Endodermal cell (in vitro differentiated cells): ENCODE measurements at regions not wholly inside any gene's neighbourhood (a gene's known extent, or its start where the extent isn't known, plus 50 kb on each side); places are given as distances from the start of the nearest gene placed in this dataset.

Experiments
- DNase-seq: peaks from one replicate; pipeline ENCODE4 v3.0.0-alpha.2; 2017
- H3K27ac ChIP-seq: 2 replicates; pipeline ENCODE4 v1.5.1; 2013; ENCODE audit warnings: mild to moderate bottlenecking, low read depth, low read length, moderate library complexity
- H3K27me3 ChIP-seq: 2 replicates; pipeline ENCODE4 v1.6.1; 2013; ENCODE audit warnings: mild to moderate bottlenecking, low read length, moderate library complexity; ENCODE audit not compliant: insufficient read depth, control insufficient read depth, poor library complexity, severe bottlenecking
- H3K36me3 ChIP-seq: 2 replicates; pipeline ENCODE4 v1.7.0; 2013; ENCODE audit warnings: mild to moderate bottlenecking, low read length, moderate library complexity; ENCODE audit not compliant: control insufficient read depth, insufficient read depth
- H3K4me1 ChIP-seq: one replicate; pipeline ENCODE4 v1.7.0; 2013; ENCODE audit warnings: low read length; ENCODE audit not compliant: control insufficient read depth, insufficient read depth
- H3K4me3 ChIP-seq: 2 replicates; pipeline ENCODE4 v1.5.1; 2013; ENCODE audit warnings: mild to moderate bottlenecking, low read length, moderate library complexity
- H3K9ac ChIP-seq: 2 replicates; pipeline ENCODE4 v1.6.1; 2013; ENCODE audit warnings: mild to moderate bottlenecking, low read length, moderate library complexity; ENCODE audit not compliant: poor library complexity, severe bottlenecking; ENCODE audit errors: extremely low read depth
- H3K9me3 ChIP-seq: 2 replicates; pipeline ENCODE4 v1.6.1; 2013; ENCODE audit warnings: mild to moderate bottlenecking, low read length, moderate library complexity; ENCODE audit not compliant: control insufficient read depth
- H3K27ac Mint-ChIP-seq: 2 replicates; pipeline ENCODE4 v1.8.0; 2020; ENCODE audit warnings: mixed read lengths
- H3K27me3 Mint-ChIP-seq: 2 replicates; pipeline ENCODE4 v1.8.0; 2021; ENCODE audit warnings: mild to moderate bottlenecking, mixed read lengths; ENCODE audit not compliant: insufficient read depth
- H3K36me3 Mint-ChIP-seq: 2 replicates; pipeline ENCODE4 v1.8.0; 2020; ENCODE audit warnings: low read depth, mixed read lengths
- H3K4me1 Mint-ChIP-seq: 2 replicates; pipeline ENCODE4 v1.8.0; 2020; ENCODE audit warnings: mixed read lengths
- H3K4me3 Mint-ChIP-seq: 2 replicates; pipeline ENCODE4 v1.8.0; 2020; ENCODE audit warnings: mild to moderate bottlenecking, moderate library complexity, mixed read lengths
- H3K9me3 Mint-ChIP-seq: 2 replicates; pipeline ENCODE4 v1.8.0; 2020; ENCODE audit warnings: mild to moderate bottlenecking, mixed read lengths
- WGBS, 2 experiments: methylation state at CpG; one replicate each; pipeline versions ENCODE4 v1.1.5 to v1.1.7; 2013; ENCODE audit warnings: missing lambda C conversion rate in 2 of 2, mixed read lengths in 1 of 2; ENCODE audit not compliant: insufficient coverage in 1 of 2, insufficient read length in 1 of 2; 5-methylcytosine and 5-hydroxymethylcytosine counted together
- TF ChIP-seq, protein P1 (sequence below): fragments of 200-600 bp; sonication (generic); conservative IDR thresholded peaks from 2 replicates; pipeline ENCODE4 v1.5.0; 2021; ENCODE audit warnings: antibody characterized with exemption, mild to moderate bottlenecking

DNA sequence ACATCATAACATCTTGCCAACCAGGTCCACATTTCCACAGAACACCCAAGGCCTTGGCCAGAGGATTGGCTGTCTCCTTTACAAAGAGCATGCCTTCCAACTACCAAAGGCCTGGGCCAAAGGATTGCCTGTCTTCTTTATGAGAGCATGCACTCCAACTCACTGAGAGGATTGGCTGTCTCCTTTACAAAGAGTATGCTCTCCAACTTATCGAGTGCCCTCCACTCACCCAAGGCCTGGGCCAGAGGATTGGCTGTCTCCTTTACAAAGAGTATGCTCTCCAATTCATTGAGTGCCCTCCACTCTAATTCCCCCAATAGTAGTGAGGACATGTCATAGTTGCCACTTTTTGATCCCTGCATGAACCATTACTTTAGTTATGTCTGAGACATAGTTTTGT, 79.9 kb upstream of the TAS2R1 start:
- Histone ChIP-seq H3K9ac (no peak overlapping the region), H3K4me3 (no peak overlapping the region), H3K4me1 (peaks cover 6% of the 10 kb centered on the region), H3K36me3 (no peaks in the 10 kb centered on the region), H3K27me3 (no peaks in the 10 kb centered on the region), H3K27ac (no peak overlapping the region), H3K9me3 (peaks cover 4% of the 10 kb centered on the region)
- H3K36me3 Mint-ChIP-seq: no peaks in the 10 kb centered on the region
- no peak for DNase-seq
- no peak overlapping the region for H3K4me3 Mint-ChIP-seq
- no peak overlapping the region for H3K27ac Mint-ChIP-seq
- TF ChIP-seq, protein P1, sequence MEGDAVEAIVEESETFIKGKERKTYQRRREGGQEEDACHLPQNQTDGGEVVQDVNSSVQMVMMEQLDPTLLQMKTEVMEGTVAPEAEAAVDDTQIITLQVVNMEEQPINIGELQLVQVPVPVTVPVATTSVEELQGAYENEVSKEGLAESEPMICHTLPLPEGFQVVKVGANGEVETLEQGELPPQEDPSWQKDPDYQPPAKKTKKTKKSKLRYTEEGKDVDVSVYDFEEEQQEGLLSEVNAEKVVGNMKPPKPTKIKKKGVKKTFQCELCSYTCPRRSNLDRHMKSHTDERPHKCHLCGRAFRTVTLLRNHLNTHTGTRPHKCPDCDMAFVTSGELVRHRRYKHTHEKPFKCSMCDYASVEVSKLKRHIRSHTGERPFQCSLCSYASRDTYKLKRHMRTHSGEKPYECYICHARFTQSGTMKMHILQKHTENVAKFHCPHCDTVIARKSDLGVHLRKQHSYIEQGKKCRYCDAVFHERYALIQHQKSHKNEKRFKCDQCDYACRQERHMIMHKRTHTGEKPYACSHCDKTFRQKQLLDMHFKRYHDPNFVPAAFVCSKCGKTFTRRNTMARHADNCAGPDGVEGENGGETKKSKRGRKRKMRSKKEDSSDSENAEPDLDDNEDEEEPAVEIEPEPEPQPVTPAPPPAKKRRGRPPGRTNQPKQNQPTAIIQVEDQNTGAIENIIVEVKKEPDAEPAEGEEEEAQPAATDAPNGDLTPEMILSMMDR: no peak
- WGBS, 2 experiments: 85 to 100% methylated on average over 1 of the region's 1 CpG
- H3K27me3 Mint-ChIP-seq: no peaks in the 10 kb centered on the region
- H3K9me3 Mint-ChIP-seq: peaks cover 3% of the 10 kb centered on the region
- H3K4me1 Mint-ChIP-seq: peaks cover 12% of the 10 kb centered on the region

DNA sequence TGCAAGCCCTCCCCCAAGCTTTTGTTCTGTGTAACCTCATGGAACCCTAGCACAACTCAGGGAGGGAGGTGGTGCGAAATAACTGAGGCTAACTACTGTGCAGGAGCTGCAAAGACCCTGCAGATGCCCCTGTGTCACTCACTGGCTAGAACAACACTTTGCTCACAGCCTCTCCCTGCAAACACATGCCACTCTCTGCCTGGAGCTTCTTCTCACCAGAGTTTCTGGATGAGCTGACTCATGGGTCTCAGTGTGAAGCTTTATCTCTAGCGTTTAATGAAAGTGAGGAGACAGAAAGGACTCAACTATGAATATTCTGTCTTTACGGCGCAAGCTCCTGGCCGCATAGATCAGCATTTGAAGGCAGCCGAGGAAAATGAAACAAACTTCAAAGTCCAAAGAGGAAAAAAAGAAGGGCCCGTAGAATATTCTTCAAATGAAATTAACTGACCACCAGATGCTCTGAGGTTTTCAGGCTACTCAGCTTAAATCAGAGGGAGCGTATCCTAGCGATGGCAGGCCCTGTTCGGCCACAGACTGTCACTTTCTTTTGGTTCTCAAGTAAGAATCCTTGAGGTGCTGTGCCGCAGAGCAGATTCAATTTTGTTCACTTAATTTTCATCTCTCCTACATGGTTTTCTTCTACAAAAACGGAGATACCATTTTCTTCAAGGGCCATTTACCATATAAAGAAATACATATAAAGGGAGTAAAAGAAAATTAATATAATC, 77.7 kb upstream of the TAS2R1 start:
- no peak overlapping the region for H3K4me3 ChIP-seq
- Mint-ChIP-seq H3K4me1 (peaks cover 8% of the 10 kb centered on the region), H3K27ac (no peak overlapping the region), H3K9me3 (peaks cover 3% of the 10 kb centered on the region), H3K27me3 (no peaks in the 10 kb centered on the region), H3K4me3 (no peak overlapping the region), H3K36me3 (no peaks in the 10 kb centered on the region)
- no peak overlapping the region for H3K9ac ChIP-seq
- TF ChIP-seq, protein P1: no peak
- DNase-seq: peak; percentile 49
- WGBS, 2 experiments: 82 to 88% methylated on average over 11 of the region's 12 CpGs
- no peaks in the 10 kb centered on the region for H3K27me3 ChIP-seq
- H3K9me3 ChIP-seq: peaks cover 4% of the 10 kb centered on the region
- H3K4me1 ChIP-seq: peaks cover 3% of the 10 kb centered on the region
- H3K36me3 ChIP-seq: no peaks in the 10 kb centered on the region
- H3K27ac ChIP-seq: peak overlapping the region; percentile 42

DNA sequence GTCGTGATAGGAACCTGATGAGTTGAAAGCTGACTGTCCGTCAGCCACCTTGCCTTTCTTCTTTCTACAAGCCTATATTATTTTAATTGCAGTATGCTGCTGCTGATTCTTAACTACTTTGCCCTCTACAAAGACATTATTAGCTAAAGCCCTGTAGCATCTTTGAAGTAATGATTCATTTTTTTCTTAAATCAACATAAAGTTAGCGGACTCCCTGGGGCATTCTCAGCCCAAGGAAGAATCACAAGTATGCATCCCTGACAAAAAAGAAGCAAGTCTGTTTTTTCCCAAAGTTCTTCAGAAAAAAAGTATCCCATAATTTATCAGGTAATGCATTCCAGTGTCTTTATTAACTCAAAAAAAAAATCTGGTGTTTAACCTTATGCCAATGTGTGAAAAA, 69.5 kb upstream of the TAS2R1 start:
- no peak overlapping the region for H3K4me3 Mint-ChIP-seq
- H3K4me3 ChIP-seq: no peak overlapping the region
- no peaks in the 10 kb centered on the region for H3K27me3 ChIP-seq
- H3K27ac ChIP-seq: no peak overlapping the region
- H3K9me3 Mint-ChIP-seq: no peaks in the 10 kb centered on the region
- no peaks in the 10 kb centered on the region for H3K36me3 Mint-ChIP-seq
- no peak for DNase-seq
- no peaks in the 10 kb centered on the region for H3K27me3 Mint-ChIP-seq
- no peaks in the 10 kb centered on the region for H3K36me3 ChIP-seq
- TF ChIP-seq, protein P1: no peak
- H3K9me3 ChIP-seq: no peaks in the 10 kb centered on the region
- H3K27ac Mint-ChIP-seq: no peak overlapping the region
- H3K4me1 ChIP-seq: no peaks in the 10 kb centered on the region
- WGBS, 2 experiments: 90 to 94% methylated on average over 2 to 3 of the region's 3 CpGs
- H3K4me1 Mint-ChIP-seq: peaks cover 3% of the 10 kb centered on the region
- H3K9ac ChIP-seq: no peak overlapping the region
